AML-193 (cell line): ENCODE measurements at regions not wholly inside any gene's neighbourhood (a gene's known extent, or its start where the extent isn't known, plus 50 kb on each side); places are given as distances from the start of the nearest gene placed in this dataset.

Experiments
- DNase-seq, 2 experiments: peaks; one replicate each; lab custom pipeline; 2025; lab: John Stamatoyannopoulos, UW

- no peak for DNase-seq
These were observed 50.5 kb upstream of the PRDM1 start for GRCh38 chr6:106035655-106036054.

- DNase-seq: no peak
These were observed 52.3 kb upstream of the PRDM1 start for GRCh38 chr6:106033806-106034205.

- DNase-seq: no peak
These were observed 58.4 kb upstream of the PRDM1 start for GRCh38 chr6:106027758-106028157.

GRCh38 chr6:106026748-106027715 is 59.1 kb upstream of the PRDM1 start:
- no peak for DNase-seq

- DNase-seq: no peak
These were observed 60.5 kb upstream of the PRDM1 start for GRCh38 chr6:106025655-106026054.

GRCh38 chr6:106022801-106023200 is 63.3 kb upstream of the PRDM1 start:
- no peak for DNase-seq

- no peak for DNase-seq
These were observed 68.7 kb upstream of the PRDM1 start for GRCh38 chr6:106017454-106017853.

- DNase-seq: no peak
These were observed 71.2 kb upstream of the PRDM1 start for GRCh38 chr6:106014955-106015354.

GRCh38 chr6:106011476-106011875 is 74.7 kb upstream of the PRDM1 start:
- no peak for DNase-seq

GRCh38 chr6:106005954-106006353 is 80.2 kb upstream of the PRDM1 start:
- DNase-seq: no peak

- no peak for DNase-seq
These were observed 81.1 kb upstream of the PRDM1 start for GRCh38 chr6:106005013-106005412.

- DNase-seq: no peak
These were observed 82.7 kb upstream of the PRDM1 start for GRCh38 chr6:106003268-106003987.

- DNase-seq: no peak
These were observed 84.1 kb upstream of the PRDM1 start for GRCh38 chr6:106002005-106002404.

- no peak for DNase-seq
These were observed 85.2 kb upstream of the PRDM1 start for GRCh38 chr6:106000935-106001334.

- DNase-seq: no peak
These were observed 88.7 kb upstream of the PRDM1 start for GRCh38 chr6:105997482-105997881.

- no peak for DNase-seq
These were observed 90.7 kb upstream of the PRDM1 start for GRCh38 chr6:105995391-105995865.

- DNase-seq: no peak
These were observed 91.3 kb upstream of the PRDM1 start for GRCh38 chr6:105994591-105995390.

- no peak for DNase-seq
These were observed 92.0 kb upstream of the PRDM1 start for GRCh38 chr6:105994118-105994590.

GRCh38 chr6:105993341-105994117 is 92.6 kb upstream of the PRDM1 start:
- no peak for DNase-seq

GRCh38 chr6:105992315-105992961 is 93.7 kb upstream of the PRDM1 start:
- peak; percentile 78 to 80 for DNase-seq
